Heart right ventricle (tissue), 16 donors: ENCODE measurements at regions not wholly inside any gene's neighbourhood (a gene's known extent, or its start where the extent isn't known, plus 50 kb on each side); places are given as distances from the start of the nearest gene placed in this dataset.

Experiments used
- ATAC-seq, 8 donors: fragments of 200-7000 bp; cut with Tn5 transposase; one replicate each; pipeline ENCODE4 v1.9.1; 2020; ENCODE audit warnings: mild to moderate bottlenecking in 8 of 8, moderate library complexity in 8 of 8, moderate number of reproducible peaks in 1 of 8
- DNase-seq, 2 donors: peaks; one replicate each; pipeline ENCODE4 v3.0.0-alpha.2; 2020
- H3K27ac ChIP-seq, 10 donors: fragments of 200-600 bp; sonication (generic) in 2 of 10; one replicate each; pipeline versions ENCODE4 v1.5.0 to v1.8.0; 2020 to 2022; ENCODE audit warnings: mild to moderate bottlenecking in 3 of 10
- H3K27me3 ChIP-seq, 7 donors: fragments of 200-600 bp; one replicate each; pipeline ENCODE4 v1.8.0; 2021 to 2022; ENCODE audit warnings: mild to moderate bottlenecking in 2 of 7
- H3K36me3 ChIP-seq, 9 donors: fragments of 200-600 bp; sonication (generic) in 1 of 9; one replicate each; pipeline versions ENCODE4 v1.5.0 to v1.8.0; 2020 to 2022; ENCODE audit warnings: mild to moderate bottlenecking in 2 of 9
- H3K4me1 ChIP-seq, 9 donors: fragments of 200-600 bp; sonication (generic) in 1 of 9; one replicate each; pipeline versions ENCODE4 v1.5.0 to v1.8.0; 2020 to 2022; ENCODE audit warnings: mild to moderate bottlenecking in 4 of 9
- H3K4me3 ChIP-seq, 10 donors: fragments of 200-600 bp; sonication (generic) in 2 of 10; one replicate each; pipeline versions ENCODE4 v1.5.0 to v1.8.0; 2020 to 2022; ENCODE audit warnings: mild to moderate bottlenecking in 7 of 10, moderate library complexity in 2 of 10
- H3K9me3 ChIP-seq, 11 donors: fragments of 200-600 bp in 10 of 11; sonication (generic) in 2 of 11; one replicate each; pipeline versions ENCODE4 v1.5.0 to v1.8.0; 2013 to 2022; ENCODE audit warnings: mild to moderate bottlenecking in 2 of 11, control low read depth in 1 of 11, moderate library complexity in 1 of 11
- WGBS, 2 donors: extraction: QIAGEN DNeasy Blood & Tissue Kit; methylation state at CpG; one replicate each; pipeline ENCODE4 v1.1.7; 2013; ENCODE audit warnings: inconsistent platforms in 1 of 2; 5-methylcytosine and 5-hydroxymethylcytosine counted together
- intact Hi-C, 10 donors: fragments of 100-400 bp; cut with DNase I; formaldehyde crosslinking; loops; one replicate each; pipeline versions ENCODE4 v1.11.1 to v1.14.2; 2022
- TF ChIP-seq, protein P1 (sequence below), 9 donors: fragments of 200-600 bp; sonication (generic) in 2 of 9; IDR thresholded peaks; one replicate each; pipeline versions ENCODE4 v1.5.0 to v1.8.0; 2021 to 2022; ENCODE audit warnings: antibody characterized with exemption in 9 of 9, mild to moderate bottlenecking in 5 of 9, moderate library complexity in 1 of 9
- donor health status: Arrhythmogenic right ventricular cardiomyopathy.
- donor health status: ischemic (EF 13 %, LVEDD 7.1; RV severe dilation, severe dysfunction).
- donor health status: healthy with polysubstance abuse.
- donor health status: DM: no; HTN: yes; CAD: no.
- donor health status: DM: no; HTN: no; CAD: no.
- donor health status: ischemic (EF 25% LVEDD 6.9; RV normal size, moderate dysfunction).
- donor health status: ischemic (EF 25% LVEDD 5.7; RV mildly dilated, moderate dysfunction).
- donor health status: healthy.
- donor health status: DM: yes; HTN: yes; CAD: no.
- donor health status: Ischemic cardiomyopathy.
- donor health status: ischemic (EF 35%, LVEDD 5.7; RV mildly dilated, moderate dysfunction).
- donor health status: nonischemic (EF 11% LVEDD 7.7; RV severe dilation, severe dysfunction).
- donor health status: DM: yes; HTN: yes; CAD: no.
- donor health status: PGD.
- donor health status: ischemic (EF 29% LVEDD 5.4; RV normal size, mild dysfunction).
- donor health status: nonischemic (EF 23%, LVEDD 6.1; RV moderate dilation, normal function).

DNA sequence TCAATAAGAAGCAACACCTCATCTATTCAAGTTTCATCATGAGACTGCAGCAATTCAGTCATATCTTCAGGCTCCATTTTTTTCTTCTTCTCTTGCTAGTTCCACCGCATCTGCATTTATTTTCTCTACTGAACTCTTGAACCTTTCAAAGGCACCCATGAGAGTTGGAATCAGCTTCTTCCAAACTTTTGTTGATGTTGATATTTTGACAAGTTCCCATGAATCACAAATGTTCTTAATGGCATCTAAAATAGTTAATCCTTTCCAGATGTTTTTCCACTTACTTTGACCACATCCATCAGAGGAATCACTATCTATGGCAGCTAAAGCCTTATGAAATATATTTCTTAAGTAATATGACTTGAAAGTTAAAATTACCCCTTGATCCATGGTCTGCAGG lies 434.3 kb downstream of the GPATCH2 start:
- ATAC-seq = no peak
- Histone ChIP-seq H3K27me3 (no peaks in the 10 kb centered on the region), H3K27ac (no peak overlapping the region), H3K4me3 (no peak overlapping the region), H3K9me3 (peaks cover 0 to 13% (median 0%) of the 10 kb centered on the region in 11 donors), H3K36me3 (no peaks in the 10 kb centered on the region), H3K4me1 (no peaks in the 10 kb centered on the region)
- intact Hi-C loops = loop anchor here in 1 of 10 donors (10.0 kb wide), 1 partner anchor 138 kb away; no protein-coding TSS in a partner anchor
- TF ChIP-seq, protein P1, sequence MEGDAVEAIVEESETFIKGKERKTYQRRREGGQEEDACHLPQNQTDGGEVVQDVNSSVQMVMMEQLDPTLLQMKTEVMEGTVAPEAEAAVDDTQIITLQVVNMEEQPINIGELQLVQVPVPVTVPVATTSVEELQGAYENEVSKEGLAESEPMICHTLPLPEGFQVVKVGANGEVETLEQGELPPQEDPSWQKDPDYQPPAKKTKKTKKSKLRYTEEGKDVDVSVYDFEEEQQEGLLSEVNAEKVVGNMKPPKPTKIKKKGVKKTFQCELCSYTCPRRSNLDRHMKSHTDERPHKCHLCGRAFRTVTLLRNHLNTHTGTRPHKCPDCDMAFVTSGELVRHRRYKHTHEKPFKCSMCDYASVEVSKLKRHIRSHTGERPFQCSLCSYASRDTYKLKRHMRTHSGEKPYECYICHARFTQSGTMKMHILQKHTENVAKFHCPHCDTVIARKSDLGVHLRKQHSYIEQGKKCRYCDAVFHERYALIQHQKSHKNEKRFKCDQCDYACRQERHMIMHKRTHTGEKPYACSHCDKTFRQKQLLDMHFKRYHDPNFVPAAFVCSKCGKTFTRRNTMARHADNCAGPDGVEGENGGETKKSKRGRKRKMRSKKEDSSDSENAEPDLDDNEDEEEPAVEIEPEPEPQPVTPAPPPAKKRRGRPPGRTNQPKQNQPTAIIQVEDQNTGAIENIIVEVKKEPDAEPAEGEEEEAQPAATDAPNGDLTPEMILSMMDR (IDR thresholded peaks at IDR 0.05) = no peak
- 73 to 75% methylated on average over 1 of the region's 1 CpG for WGBS, 2 donors
- DNase-seq = no peak

DNA sequence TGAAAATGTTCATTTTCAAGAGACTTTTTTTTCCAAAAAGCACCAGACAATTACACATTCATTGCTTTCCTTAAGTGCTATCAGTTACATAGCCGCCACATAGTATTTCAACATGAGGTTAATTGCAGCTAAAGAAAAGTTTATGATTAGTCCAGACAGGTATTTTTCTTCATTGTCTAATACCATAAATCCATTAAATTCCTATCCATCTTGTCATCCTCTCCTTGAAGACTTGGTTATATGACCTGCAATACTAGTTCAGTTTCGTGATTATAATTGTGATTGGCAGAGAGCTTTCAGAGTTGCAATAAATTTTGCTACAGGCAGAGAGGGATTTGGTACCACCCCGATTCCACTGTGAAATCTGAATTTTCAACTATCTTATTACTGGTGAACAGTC lies 437.7 kb downstream of the GPATCH2 start:
- Histone ChIP-seq H3K9me3 (peaks cover 0 to 35% (median 0%) of the 10 kb centered on the region in 11 donors), H3K4me1 (peaks cover 0 to 3% (median 0%) of the 10 kb centered on the region in 9 donors)
- TF ChIP-seq, protein P1 (IDR thresholded peaks at IDR 0.05) = no peak

DNA sequence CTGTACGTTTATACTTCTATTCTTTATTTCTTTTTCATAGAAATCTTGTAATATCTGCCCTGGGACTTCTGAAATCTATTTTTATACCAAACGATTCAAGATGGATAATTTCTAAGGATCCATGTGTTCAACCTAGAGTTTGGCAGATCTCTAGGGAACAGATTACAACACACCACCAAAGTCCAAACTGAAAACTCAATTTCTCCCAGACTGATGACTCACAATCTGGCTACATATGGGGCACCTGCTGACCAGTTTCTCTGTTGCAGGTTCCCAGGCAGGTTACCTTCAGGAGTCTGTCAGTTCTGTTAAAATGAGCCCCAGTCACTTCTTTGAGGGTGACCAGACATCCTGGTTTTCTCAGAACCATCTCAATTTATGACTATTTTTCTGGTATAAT lies 439.4 kb downstream of the GPATCH2 start:
- H3K27me3 ChIP-seq = no peaks in the 10 kb centered on the region
- H3K27ac ChIP-seq = no peak overlapping the region
- ATAC-seq = no peak
- TF ChIP-seq, protein P1 (IDR thresholded peaks at IDR 0.05) = no peak
- no peak for DNase-seq
- peaks cover 0 to 3% (median 0%) of the 10 kb centered on the region in 9 donors for H3K4me1 ChIP-seq
- intact Hi-C loops = loop anchor here in 1 of 10 donors (10.0 kb wide), 1 partner anchor 143 kb away; no protein-coding TSS in a partner anchor
- H3K36me3 ChIP-seq = no peaks in the 10 kb centered on the region
- H3K4me3 ChIP-seq = no peak overlapping the region
- H3K9me3 ChIP-seq = peaks cover 0 to 38% (median 4%) of the 10 kb centered on the region in 11 donors
- 57 to 68% methylated on average over 2 of the region's 2 CpGs for WGBS, 2 donors

More for the DNA sequence above, 437.7 kb downstream of the GPATCH2 start:
- intact Hi-C loops = loop anchor here in 1 of 10 donors (10.0 kb wide), 1 partner anchor 142 kb away; no protein-coding TSS in a partner anchor
- Histone ChIP-seq H3K4me3 (no peak overlapping the region), H3K27me3 (no peaks in the 10 kb centered on the region), H3K36me3 (no peaks in the 10 kb centered on the region), H3K27ac (no peak overlapping the region)
- WGBS, 2 donors = 73 to 80% methylated on average over 3 of the region's 3 CpGs
- DNase-seq (no peak), ATAC-seq (no peak)

DNA sequence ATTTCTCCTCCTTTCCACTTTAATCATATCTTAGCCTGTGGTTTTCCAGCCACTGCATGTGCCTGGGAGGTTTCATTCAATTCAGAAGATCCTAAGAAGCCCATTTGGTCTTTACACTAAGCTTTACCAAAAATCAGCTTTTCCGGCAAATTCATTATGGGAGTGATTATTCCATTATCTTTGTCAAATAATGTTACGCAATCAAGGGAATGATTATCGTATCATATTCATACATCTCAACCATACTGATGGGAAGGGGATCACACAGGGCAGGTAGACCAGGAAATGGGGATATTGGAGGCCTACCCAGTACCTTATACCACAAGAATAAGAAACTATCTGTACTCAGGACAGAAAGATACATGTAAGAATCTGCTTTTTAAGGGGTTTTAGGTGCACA lies 440.5 kb downstream of the GPATCH2 start:
- TF ChIP-seq, protein P1 (IDR thresholded peaks at IDR 0.05) = no peak
- WGBS, 2 donors = 77 to 96% methylated on average over 3 of the region's 3 CpGs
- H3K4me1 ChIP-seq = peaks cover 0 to 3% (median 0%) of the 10 kb centered on the region in 9 donors
- H3K36me3 ChIP-seq = no peaks in the 10 kb centered on the region
- H3K27ac ChIP-seq = no peak overlapping the region
- intact Hi-C loops = loop anchor here in 1 of 10 donors (10.0 kb wide), 1 partner anchor 144 kb away; no protein-coding TSS in a partner anchor
- H3K9me3 ChIP-seq = peaks cover 0 to 40% (median 4%) of the 10 kb centered on the region in 11 donors
- no peak overlapping the region for H3K4me3 ChIP-seq
- ATAC-seq = no peak
- no peak for DNase-seq
- H3K27me3 ChIP-seq = no peaks in the 10 kb centered on the region
